SK-N-SH treated with all-trans-retinoic acid at 6 μM for 48 hours (cell line): ENCODE measurements at regions not wholly inside any gene's neighbourhood (a gene's known extent, or its start where the extent isn't known, plus 50 kb on each side); places are given as distances from the start of the nearest gene placed in this dataset.

ENCODE experiments used
- ATAC-seq: fragments of 200-7000 bp; cut with Tn5 transposase; 3 replicates; pipeline ENCODE4 v1.9.1; 2020; ENCODE audit warnings: mild to moderate bottlenecking, moderate library complexity
- ARNTL ChIP-seq: fragments of 450-650 bp; formaldehyde crosslinking; IDR thresholded peaks from 2 replicates; pipeline ENCODE4 v1.5.0; 2020; ENCODE audit warnings: low read depth, mild to moderate bottlenecking, moderate library complexity, borderline replicate concordance
- BACH2 ChIP-seq: fragments of 250-450 bp; sonication (Bioruptor Pico); IDR thresholded peaks from 2 replicates; pipeline ENCODE4 v1.9.0; 2021; ENCODE audit warnings: mild to moderate bottlenecking, borderline replicate concordance
- CREB5 ChIP-seq: fragments of 250-450 bp; sonication (Bioruptor Pico); IDR thresholded peaks from 2 replicates; pipeline ENCODE4 v1.5.1; 2020; ENCODE audit warnings: low read depth, mild to moderate bottlenecking, moderate library complexity
- CSDC2 ChIP-seq: fragments of 250-450 bp; sonication (Bioruptor Pico); IDR thresholded peaks from 2 replicates; pipeline ENCODE4 v1.5.0; 2020; ENCODE audit warnings: mild to moderate bottlenecking, moderate library complexity
- CSRNP3 ChIP-seq: fragments of 250-450 bp; sonication (Bioruptor Pico); IDR thresholded peaks from 2 replicates; pipeline ENCODE4 v1.5.1; 2021; ENCODE audit warnings: mild to moderate bottlenecking, moderate library complexity
- ESRRG ChIP-seq: fragments of 250-450 bp; sonication (Bioruptor Pico); IDR thresholded peaks from 2 replicates; pipeline ENCODE4 v1.6.1; 2021; ENCODE audit warnings: mild to moderate bottlenecking
- GLIS3 ChIP-seq: fragments of 250-450 bp; sonication (Bioruptor Pico); IDR thresholded peaks from 2 replicates; pipeline ENCODE4 v1.5.0; 2020; ENCODE audit warnings: mild to moderate bottlenecking, moderate library complexity
- ISL1 ChIP-seq: fragments of 250-450 bp; sonication (Bioruptor Pico); IDR thresholded peaks from 2 replicates; pipeline ENCODE4 v2.1.2; 2022; ENCODE audit warnings: mild to moderate bottlenecking, moderate library complexity
- OSR1 ChIP-seq: fragments of 250-450 bp; sonication (Bioruptor Pico); IDR thresholded peaks from 2 replicates; pipeline ENCODE4 v1.8.0; 2022; ENCODE audit warnings: moderate library complexity, mild to moderate bottlenecking, inconsistent platforms
- PATZ1 ChIP-seq: fragments of 250-450 bp; sonication (Bioruptor Pico); IDR thresholded peaks from 2 replicates; pipeline ENCODE4 v1.8.0; 2020; ENCODE audit warnings: mild to moderate bottlenecking, moderate library complexity, borderline replicate concordance
- PPARA ChIP-seq: fragments of 250-450 bp; sonication (Bioruptor Pico); IDR thresholded peaks from 2 replicates; pipeline ENCODE4 v1.5.0; 2020; ENCODE audit warnings: mild to moderate bottlenecking, borderline replicate concordance
- RARB ChIP-seq: fragments of 250-450 bp; sonication (Bioruptor Pico); IDR thresholded peaks from 2 replicates; pipeline ENCODE4 v1.8.0; 2021; ENCODE audit warnings: mild to moderate bottlenecking, moderate library complexity
- SNAI2 ChIP-seq: fragments of 250-450 bp; sonication (Bioruptor Pico); IDR thresholded peaks from 2 replicates; pipeline ENCODE4 v1.5.0; 2020; ENCODE audit warnings: mild to moderate bottlenecking, moderate library complexity
- TCF4 ChIP-seq: fragments of 250-450 bp; sonication (Bioruptor Pico); IDR thresholded peaks from 2 replicates; pipeline ENCODE4 v1.8.0; 2021; ENCODE audit warnings: mild to moderate bottlenecking, moderate library complexity, borderline replicate concordance
- TOX ChIP-seq: fragments of 250-450 bp; sonication (Bioruptor Pico); IDR thresholded peaks from 2 replicates; pipeline ENCODE4 v1.8.0; 2021; ENCODE audit warnings: mild to moderate bottlenecking, moderate library complexity, borderline replicate concordance
- TSHZ2 ChIP-seq: fragments of 250-450 bp; sonication (Bioruptor Pico); IDR thresholded peaks from 2 replicates; pipeline ENCODE4 v1.5.0; 2020; ENCODE audit warnings: mild to moderate bottlenecking, moderate library complexity
- ZC3H10 ChIP-seq: fragments of 250-450 bp; sonication (Bioruptor Pico); IDR thresholded peaks from 2 replicates; pipeline ENCODE4 v1.5.1; 2021; ENCODE audit warnings: mild to moderate bottlenecking, moderate library complexity
- ZFP3 ChIP-seq: fragments of 250-450 bp; sonication (Bioruptor Pico); IDR thresholded peaks from 2 replicates; pipeline ENCODE4 v1.5.0; 2020; ENCODE audit warnings: mild to moderate bottlenecking, moderate library complexity
- ZFP30 ChIP-seq: fragments of 450-650 bp; formaldehyde crosslinking; IDR thresholded peaks from 2 replicates; pipeline ENCODE4 v1.5.0; 2022; ENCODE audit warnings: mild to moderate bottlenecking, moderate library complexity
- ZNF70 ChIP-seq: fragments of 450-650 bp; formaldehyde crosslinking; IDR thresholded peaks from 2 replicates; pipeline ENCODE4 v1.5.0; 2020; ENCODE audit warnings: mild to moderate bottlenecking, moderate library complexity
- ZNF8 ChIP-seq: fragments of 450-650 bp; formaldehyde crosslinking; IDR thresholded peaks from 2 replicates; pipeline ENCODE4 v1.5.0; 2020; ENCODE audit warnings: mild to moderate bottlenecking, moderate library complexity

- TF ChIP-seq SNAI2 (CRISPR knock-in tag) (no peak), TOX (no peak), PATZ1 (CRISPR knock-in tag) (no peak), PPARA (CRISPR knock-in tag) (no peak), CSRNP3 (CRISPR knock-in tag) (no peak), ZNF70 (CRISPR knock-in tag) (no peak), ZFP3 (CRISPR knock-in tag) (no peak), CREB5 (CRISPR knock-in tag) (no peak), BACH2 (no peak), OSR1 (CRISPR knock-in tag) (no peak), ISL1 (CRISPR knock-in tag) (no peak), ZNF8 (no peak), RARB (CRISPR knock-in tag) (no peak), GLIS3 (CRISPR knock-in tag) (no peak), TSHZ2 (CRISPR knock-in tag) (no peak), ARNTL (CRISPR knock-in tag) (no peak)
- ATAC-seq, result no peak
These were observed 391.0 kb downstream of the TMX3 start for GRCh38 chr18:68323921-68324320.

- peak; percentile 93 for ATAC-seq
- no peak for TF ChIP-seq ARNTL (CRISPR knock-in tag)
- no peak for TF ChIP-seq SNAI2 (CRISPR knock-in tag)
- TF ChIP-seq, all 23 proteins: peak for 0
These were observed 398.3 kb downstream of the TMX3 start for GRCh38 chr18:68316636-68317035.

GRCh38 chr18:68314403-68314802 lies 400.5 kb downstream of the TMX3 start:
- TF ChIP-seq PATZ1 (CRISPR knock-in tag) (no peak), PPARA (CRISPR knock-in tag) (no peak), RARB (CRISPR knock-in tag) (no peak), CSRNP3 (CRISPR knock-in tag) (no peak), BACH2 (no peak), CSDC2 (CRISPR knock-in tag) (no peak), ZC3H10 (no peak), ESRRG (CRISPR knock-in tag) (no peak), ZFP30 (no peak), TSHZ2 (CRISPR knock-in tag) (no peak), TCF4 (no peak)
- TF ChIP-seq, all 23 proteins: peak for 0
- peak; percentile 77 for ATAC-seq
